H1 (cell line): ENCODE measurements at regions not wholly inside any gene's neighbourhood (a gene's known extent, or its start where the extent isn't known, plus 50 kb on each side); places are given as distances from the start of the nearest gene placed in this dataset.

Experiments
- CTCF ChIA-PET: fragments of 300-600 bp; sonication (Branson Sonifier 250); formaldehyde crosslinking; loops from one replicate; lab custom pipeline; 2021; ENCODE audit not compliant: partially characterized antibody; lab: Charles Lee
- POLR2A ChIA-PET: fragments of 300-600 bp; sonication (Branson Sonifier 250); formaldehyde crosslinking; loops from one replicate; lab custom pipeline; 2021; ENCODE audit warnings: inconsistent platforms; ENCODE audit not compliant: partially characterized antibody; lab: Charles Lee
- DNase-seq, 2 experiments: peaks; one replicate each; pipeline versions ENCODE4 v3.0.0 to v3.0.0-alpha.2; 2010 to 2022; ENCODE audit warnings: low spot score in 2 of 2, low read depth in 1 of 2, mixed read lengths in 1 of 2
- FAIRE-seq: peaks from 2 replicates; lab custom pipeline; 2011; peaks lifted over from hg19 to GRCh38; lab: Jason Lieb, UNC
- H2AFZ ChIP-seq: 2 replicates; pipeline ENCODE4 v1.8.1; 2012; ENCODE audit warnings: low read length, inconsistent platforms
- H2AK5ac ChIP-seq: 2 replicates; pipeline ENCODE4 v1.6.1; 2013; ENCODE audit warnings: low read depth, low read length
- H2BK120ac ChIP-seq: replicated peaks from 2 replicates; pipeline ENCODE3; 2013; ENCODE audit warnings: low read depth, low read length, inconsistent platforms
- H2BK12ac ChIP-seq: 2 replicates; pipeline ENCODE4 v1.6.1; 2013; ENCODE audit warnings: low read depth, low read length
- H2BK15ac ChIP-seq: 2 replicates; pipeline ENCODE4 v1.6.1; 2013; ENCODE audit warnings: low read length
- H2BK20ac ChIP-seq: 2 replicates; pipeline ENCODE4 v1.6.1; 2013; ENCODE audit warnings: low read length
- H2BK5ac ChIP-seq: 2 replicates; pipeline ENCODE4 v1.6.1; 2013; ENCODE audit warnings: low read depth, low read length
- H3K14ac ChIP-seq: 2 replicates; pipeline ENCODE4 v1.6.1; 2013; ENCODE audit warnings: inconsistent platforms; ENCODE audit not compliant: insufficient read length
- H3K18ac ChIP-seq: 2 replicates; pipeline ENCODE4 v1.6.1; 2013; ENCODE audit warnings: low read length; ENCODE audit errors: extremely low read depth
- H3K23ac ChIP-seq: 2 replicates; pipeline ENCODE4 v1.6.1; 2013; ENCODE audit warnings: inconsistent platforms; ENCODE audit not compliant: insufficient read length
- H3K23me2 ChIP-seq: 2 replicates; pipeline ENCODE4 v1.6.1; 2013; ENCODE audit warnings: low read depth, low read length
- H3K27ac ChIP-seq: 2 replicates; pipeline ENCODE4 v1.6.1; 2011; ENCODE audit warnings: low read depth, low read length, inconsistent platforms
- H3K27me3 ChIP-seq, 4 experiments: replicated peaks in 1 of 4; 1 replicate in 1 of 4; 2 replicates in 3 of 4; pipeline versions ENCODE4 v1.6.1 to v1.8.1; 2011 to 2013; ENCODE audit warnings: low read length in 3 of 4, mild to moderate bottlenecking in 3 of 4, inconsistent platforms in 2 of 4, mixed read lengths in 2 of 4, moderate library complexity in 1 of 4; ENCODE audit not compliant: control insufficient read depth in 3 of 4, insufficient read depth in 3 of 4; ENCODE audit errors: extremely low read depth in 1 of 4
- H3K36me3 ChIP-seq, 4 experiments: 2 replicates each; pipeline versions ENCODE4 v1.6.1 to v1.8.1; 2011 to 2013; ENCODE audit warnings: mild to moderate bottlenecking in 4 of 4, low read length in 3 of 4, moderate library complexity in 2 of 4, control low read depth in 1 of 4, inconsistent platforms in 1 of 4; ENCODE audit not compliant: insufficient read depth in 4 of 4, control insufficient read depth in 2 of 4
- H3K4ac ChIP-seq: replicated peaks from 2 replicates; pipeline ENCODE3; 2013; ENCODE audit warnings: low read length, low read depth, mixed read lengths, inconsistent platforms; ENCODE audit not compliant: insufficient read length
- H3K4me1 ChIP-seq, 4 experiments: replicated peaks in 1 of 4; 1 replicate in 1 of 4; 2 replicates in 3 of 4; pipeline versions ENCODE4 v1.6.1 to v1.8.1; 2011 to 2013; ENCODE audit warnings: low read length in 3 of 4, inconsistent platforms in 2 of 4, mixed read lengths in 1 of 4; ENCODE audit not compliant: insufficient read depth in 4 of 4, control insufficient read depth in 3 of 4
- H3K4me2 ChIP-seq, 2 experiments: 2 replicates each; pipeline versions ENCODE4 v1.6.1 to v1.8.1; 2011 to 2013; ENCODE audit warnings: low read depth in 2 of 2, low read length in 2 of 2, control low read depth in 1 of 2, inconsistent platforms in 1 of 2, mild to moderate bottlenecking in 1 of 2; ENCODE audit not compliant: insufficient read depth in 1 of 2
- H3K4me3 ChIP-seq, 4 experiments: fragments of 200-600, 300-600 bp in 1 of 4; sonication (generic), shearing (Covaris generic), sonication (Bioruptor Twin) in 1 of 4; 2 replicates each; pipeline versions ENCODE4 v1.5.1 to v1.8.1; 2011 to 2016; ENCODE audit warnings: low read length in 4 of 4, low read depth in 3 of 4, control low read depth in 2 of 4, inconsistent platforms in 2 of 4, mild to moderate bottlenecking in 2 of 4, mixed read lengths in 1 of 4, moderate library complexity in 1 of 4; ENCODE audit not compliant: insufficient read depth in 2 of 4; ENCODE audit errors: extremely low read depth in 1 of 4
- H3K56ac ChIP-seq: replicated peaks from 2 replicates; pipeline ENCODE3; 2013; ENCODE audit warnings: low read depth, mild to moderate bottlenecking, mixed read lengths, low read length, inconsistent platforms; ENCODE audit not compliant: insufficient read length
- H3K79me1 ChIP-seq: 2 replicates; pipeline ENCODE4 v1.6.1; 2013; ENCODE audit warnings: low read depth, low read length, control low read depth
- H3K79me2 ChIP-seq, 2 experiments: 2 replicates each; pipeline versions ENCODE4 v1.6.1 to v1.8.1; 2012 to 2013; ENCODE audit warnings: low read length in 2 of 2, mild to moderate bottlenecking in 2 of 2, inconsistent platforms in 1 of 2; ENCODE audit not compliant: insufficient read depth in 2 of 2, control insufficient read depth in 1 of 2
- H3K9ac ChIP-seq, 4 experiments: replicated peaks in 1 of 4; 1 replicate in 1 of 4; 2 replicates in 3 of 4; pipeline versions ENCODE4 v1.6.1 to v1.8.1; 2011 to 2013; ENCODE audit warnings: low read depth in 3 of 4, low read length in 3 of 4, control low read depth in 2 of 4, mild to moderate bottlenecking in 2 of 4, moderate library complexity in 2 of 4, inconsistent platforms in 1 of 4; ENCODE audit errors: extremely low read depth in 1 of 4
- H3K9me3 ChIP-seq, 2 experiments: 2 replicates each; pipeline versions ENCODE4 v1.6.1 to v1.8.1; 2012 to 2013; ENCODE audit warnings: mild to moderate bottlenecking in 2 of 2, moderate library complexity in 2 of 2, control low read depth in 1 of 2, inconsistent platforms in 1 of 2, low read depth in 1 of 2, low read length in 1 of 2, mixed read lengths in 1 of 2; ENCODE audit not compliant: insufficient read depth in 2 of 2
- H4K20me1 ChIP-seq, 2 experiments: replicated peaks in 1 of 2; 2 replicates each; pipeline versions ENCODE3 to v1.8.1; 2011 to 2013; ENCODE audit warnings: inconsistent platforms in 2 of 2, low read length in 2 of 2, mild to moderate bottlenecking in 1 of 2; ENCODE audit not compliant: insufficient read depth in 2 of 2, control insufficient read depth in 1 of 2
- H4K5ac ChIP-seq: 2 replicates; pipeline ENCODE4 v1.6.1; 2013; ENCODE audit warnings: low read length, low read depth, mixed read lengths, inconsistent platforms; ENCODE audit not compliant: insufficient read length
- H4K8ac ChIP-seq: 2 replicates; pipeline ENCODE4 v1.8.0; 2013; ENCODE audit warnings: mild to moderate bottlenecking, moderate library complexity, low read length, inconsistent platforms; ENCODE audit not compliant: insufficient read depth; ENCODE audit errors: extremely low read depth
- H4K91ac ChIP-seq: replicated peaks from 2 replicates; pipeline ENCODE3; 2013; ENCODE audit warnings: low read length, mixed read lengths, inconsistent platforms; ENCODE audit not compliant: insufficient read length
- USF2 ChIP-seq: IDR thresholded peaks from 2 replicates; pipeline ENCODE4 v1.6.1; 2011; ENCODE audit warnings: low read length, improper control_type of control experiment
- WGBS, 2 experiments: shearing (Covaris generic) in 1 of 2; methylation state at CpG; one replicate each; pipeline versions ENCODE4 v1.1.6 to v1.1.7; 2013 to 2015; ENCODE audit warnings: low lambda C conversion rate in 2 of 2, mixed read lengths in 2 of 2, inconsistent platforms in 1 of 2, low coverage in 1 of 2, missing lambda C conversion rate in 1 of 2; ENCODE audit not compliant: insufficient replicate concordance in 2 of 2, insufficient coverage in 1 of 2, insufficient read length in 1 of 2; ENCODE audit errors: extremely low coverage in 1 of 2, missing lambda C conversion rate in 1 of 2; 5-methylcytosine and 5-hydroxymethylcytosine counted together

GRCh38 chr16:13805951-13806350 lies 114.0 kb upstream of the ERCC4 start:
- Histone ChIP-seq H2BK12ac (no peak overlapping the region), H3K79me2 (no peaks in the 10 kb centered on the region), H2BK5ac (no peak overlapping the region), H3K23ac (no peak overlapping the region), H3K27ac (no peak overlapping the region), H3K36me3 (no peaks in the 10 kb centered on the region), H4K91ac (no peak overlapping the region), H3K9ac (no peak overlapping the region), H3K79me1 (no peaks in the 10 kb centered on the region), H3K4me2 (no peak overlapping the region), H3K23me2 (no peaks in the 10 kb centered on the region; the same call in 1 of the 2 replicates), H2BK120ac (no peak overlapping the region), H3K56ac (no peak overlapping the region), H3K14ac (no peak overlapping the region), H3K4me1 (peaks cover 0 to 6% (median 0%) of the 10 kb centered on the region in 4 experiments; a peak in 1 of 7 replicates), H2BK15ac (no peak overlapping the region), H3K4me3 (no peak overlapping the region), H4K20me1 (no peaks in the 10 kb centered on the region), H3K9me3 (no peaks in the 10 kb centered on the region), H2AFZ (no peak overlapping the region), H3K4ac (no peak overlapping the region), H4K5ac (no peak overlapping the region), H2BK20ac (no peak overlapping the region), H2AK5ac (no peak overlapping the region), H4K8ac (no peak overlapping the region), H3K27me3 (peaks cover 0 to 1% (median 0%) of the 10 kb centered on the region in 4 experiments; a peak in 1 of 7 replicates), H3K18ac (no peak overlapping the region)
- FAIRE-seq (no peak), DNase-seq (no peak)
- CTCF ChIA-PET: no interaction called here
- TF ChIP-seq USF2: no peak
- 85% methylated on average over 4 of the region's 4 CpGs; no CpG with 5 or more reads in 1 of the 2 experiments for WGBS, 2 experiments
- POLR2A ChIA-PET: no interaction called here
